CD4-positive, alpha-beta T cell treated with Interferon alpha-2 for 1 hour (primary cell): ENCODE measurements at regions not wholly inside any gene's neighbourhood (a gene's known extent, or its start where the extent isn't known, plus 50 kb on each side); places are given as distances from the start of the nearest gene placed in this dataset.

ENCODE experiments used
- DNase-seq, 2 donors: peaks; one replicate each; pipeline ENCODE4 v3.0.0-alpha.2; 2020 to 2022

DNA sequence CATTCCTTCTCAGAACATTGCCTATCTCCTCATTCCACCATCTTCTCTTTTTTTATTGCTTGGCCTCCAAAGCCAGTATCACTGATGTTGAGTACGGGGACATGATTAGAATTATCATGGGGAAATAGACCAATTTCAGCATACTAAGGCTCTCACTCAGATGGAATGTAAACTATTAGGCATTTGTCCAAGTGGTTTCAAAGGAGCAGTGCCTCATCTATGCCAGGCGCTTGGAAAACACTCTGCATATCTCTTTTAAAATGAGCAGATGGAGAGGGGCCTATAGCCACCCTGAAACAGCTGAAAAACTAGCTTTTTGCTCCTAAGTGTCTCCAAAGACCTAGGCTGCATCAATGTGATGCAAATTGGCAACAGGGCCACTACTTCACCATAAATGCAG is 150.8 kb upstream of the DIPK2B start:
- no peak for DNase-seq

- DNase-seq = no peak
Observed at GRCh38 chrX:45348296-45348695, 147.6 kb upstream of the DIPK2B start.

DNA sequence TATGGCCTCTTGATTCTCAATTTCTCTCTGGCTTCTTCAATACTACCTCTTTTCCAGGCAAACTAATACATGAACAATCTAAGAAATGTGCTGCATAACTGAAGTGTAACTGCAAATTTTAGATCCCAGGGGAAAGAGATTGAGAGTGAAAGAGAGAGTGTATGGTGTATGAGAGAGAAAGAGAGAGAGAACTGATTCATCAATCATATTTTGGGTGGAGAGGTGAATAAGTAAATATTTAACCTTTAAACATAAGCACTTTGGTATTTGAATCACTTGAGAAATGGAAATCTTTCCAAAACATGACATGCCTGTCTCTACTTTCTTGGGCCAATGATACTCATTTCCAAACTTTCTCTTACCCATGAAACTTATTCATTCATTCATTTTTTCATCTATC is 147.2 kb upstream of the DIPK2B start:
- no peak for DNase-seq

- DNase-seq = no peak
Observed at GRCh38 chrX:45344594-45344993, 143.9 kb upstream of the DIPK2B start.

- DNase-seq = no peak
Observed at GRCh38 chrX:45329217-45329616, 128.5 kb upstream of the DIPK2B start.

GRCh38 chrX:45324941-45325340 is 124.3 kb upstream of the DIPK2B start:
- no peak for DNase-seq

DNA sequence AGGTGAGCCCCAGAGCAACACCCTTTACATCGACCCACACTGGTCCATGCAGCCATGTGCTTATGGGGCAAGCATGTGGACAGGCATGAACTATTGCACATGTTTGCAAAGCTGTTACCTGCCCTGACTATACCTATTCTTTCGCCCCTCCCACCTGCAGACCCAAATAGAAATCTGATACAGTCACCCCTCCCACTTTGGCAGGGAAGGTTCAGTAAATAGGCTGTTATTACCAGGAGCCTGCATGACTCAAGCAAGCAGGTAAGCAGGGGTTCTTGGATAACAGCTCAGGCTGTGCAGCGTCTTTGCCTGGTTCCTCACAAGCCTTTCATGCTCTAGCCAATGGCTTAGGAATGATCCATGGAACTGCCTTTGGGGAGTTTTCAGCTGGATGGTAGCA is 122.7 kb upstream of the DIPK2B start:
- no peak for DNase-seq

DNA sequence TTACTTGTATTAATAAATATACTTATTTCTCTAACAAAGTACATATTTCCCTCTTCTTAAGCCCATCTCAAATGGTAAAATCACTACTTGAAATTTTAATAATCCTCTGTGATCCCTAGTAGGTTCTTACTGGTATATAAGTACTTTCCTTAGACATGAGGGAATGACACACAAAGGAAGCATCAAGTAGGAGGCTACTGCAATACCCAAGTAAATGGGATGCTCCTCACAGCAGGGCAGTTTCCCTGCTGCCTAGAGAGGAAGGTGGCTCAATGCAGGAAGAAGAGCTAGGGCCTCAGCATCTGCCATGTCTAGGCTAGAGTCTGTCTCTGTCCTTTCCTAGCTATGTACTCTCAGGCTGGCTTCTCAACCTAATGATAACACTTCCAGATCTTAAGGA is 122.1 kb upstream of the DIPK2B start:
- DNase-seq = no peak

DNA sequence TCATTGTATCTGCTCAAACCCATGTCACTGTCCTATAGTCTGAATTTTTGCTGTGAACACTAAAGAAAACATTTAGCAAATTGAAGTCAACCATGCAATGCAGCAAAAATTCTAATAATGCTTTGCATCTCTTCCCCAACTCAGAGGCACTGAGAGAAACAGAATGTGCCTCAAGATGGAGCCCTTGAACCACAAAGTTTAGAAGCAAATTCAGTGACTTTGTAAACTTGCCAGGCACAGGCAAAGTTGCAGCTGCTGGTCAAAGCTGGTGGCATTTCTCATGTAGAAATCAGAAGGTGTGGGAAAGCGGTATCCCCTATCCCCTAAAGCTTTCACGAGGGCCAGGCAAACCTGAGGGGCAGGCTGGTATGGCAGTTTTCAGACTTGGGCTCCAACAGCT is 121.7 kb upstream of the DIPK2B start:
- DNase-seq = peak in 1 of 2 donors; percentile 11

DNA sequence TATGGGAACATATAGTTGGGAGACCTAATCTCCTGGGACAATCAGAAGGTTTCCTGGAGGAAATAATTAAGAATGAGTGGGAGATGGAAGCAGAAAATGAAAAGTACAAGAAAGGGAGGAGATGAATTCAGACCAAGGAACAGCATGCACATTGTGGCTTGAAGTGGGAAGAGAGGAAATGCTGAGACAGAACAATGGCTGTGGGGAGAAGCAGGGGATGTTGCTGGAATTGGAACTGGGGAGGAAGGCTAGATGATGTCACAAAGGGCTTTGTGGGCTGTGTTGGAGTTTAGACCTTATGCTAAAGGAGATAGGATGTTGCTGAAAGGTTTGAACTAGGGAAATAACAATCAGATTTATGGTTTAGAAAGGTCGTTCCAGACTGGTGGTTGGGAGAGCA is 119.5 kb upstream of the DIPK2B start:
- DNase-seq = no peak

DNA sequence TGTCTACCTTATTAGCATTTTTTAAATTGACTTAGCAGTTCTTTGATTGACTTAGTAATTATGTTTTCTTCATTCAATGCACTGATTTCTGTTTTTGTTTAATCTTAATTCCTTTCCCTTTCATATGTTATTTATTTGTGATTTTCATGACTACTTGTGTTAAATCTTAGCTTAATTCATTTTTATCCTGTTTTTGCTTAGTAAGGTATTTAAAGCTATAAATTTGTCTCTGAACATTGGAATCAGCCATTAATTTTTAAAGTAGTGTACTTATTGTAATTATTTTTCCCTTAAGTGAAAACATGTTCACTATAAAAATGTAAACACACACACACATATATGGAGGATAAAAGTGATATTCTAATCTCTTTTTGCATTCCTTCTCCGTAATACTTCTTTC is 109.1 kb upstream of the DIPK2B start:
- DNase-seq = no peak

DNA sequence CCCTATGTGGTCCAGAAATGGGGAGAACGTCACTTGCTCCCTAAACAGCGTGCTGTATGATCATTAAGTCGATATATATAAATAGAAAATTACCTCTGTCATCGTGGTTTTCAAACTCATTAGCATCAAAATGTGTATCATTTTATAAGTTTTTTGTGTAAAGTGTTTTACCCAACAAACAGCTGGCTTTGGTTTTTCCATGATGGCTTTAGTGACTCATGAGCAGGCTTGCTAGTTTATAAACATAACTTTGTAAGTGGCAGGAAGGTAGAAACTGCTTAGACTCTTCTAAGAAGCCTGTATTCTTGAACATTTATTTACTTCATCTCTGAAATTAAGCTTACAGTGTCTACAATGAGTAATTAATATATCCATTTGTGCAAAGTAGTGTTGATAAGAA is 108.4 kb upstream of the DIPK2B start:
- DNase-seq = no peak

GRCh38 chrX:45306794-45307193 is 106.1 kb upstream of the DIPK2B start:
- no peak for DNase-seq

DNA sequence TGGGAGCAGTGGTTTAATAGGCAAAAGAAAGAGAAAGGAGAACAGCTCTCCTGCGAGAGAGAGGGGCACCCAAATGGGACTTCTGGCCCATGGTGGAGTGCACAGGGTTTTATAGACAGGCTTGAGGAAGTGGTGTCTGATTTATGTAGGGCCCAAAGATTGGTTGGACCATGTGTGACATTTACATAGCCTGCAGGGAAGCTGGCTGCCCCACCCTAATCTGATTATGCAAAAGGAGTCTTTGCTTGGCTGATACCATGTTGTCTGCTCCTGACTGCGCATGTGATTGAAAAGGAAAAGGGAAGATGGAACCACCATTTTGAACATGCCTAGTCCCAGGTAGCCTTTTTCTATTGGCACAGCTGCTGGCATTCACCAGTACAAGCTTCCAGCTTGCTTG is 100.0 kb upstream of the DIPK2B start:
- DNase-seq = no peak

GRCh38 chrX:45295259-45295986 is 94.7 kb upstream of the DIPK2B start:
- no peak for DNase-seq

DNA sequence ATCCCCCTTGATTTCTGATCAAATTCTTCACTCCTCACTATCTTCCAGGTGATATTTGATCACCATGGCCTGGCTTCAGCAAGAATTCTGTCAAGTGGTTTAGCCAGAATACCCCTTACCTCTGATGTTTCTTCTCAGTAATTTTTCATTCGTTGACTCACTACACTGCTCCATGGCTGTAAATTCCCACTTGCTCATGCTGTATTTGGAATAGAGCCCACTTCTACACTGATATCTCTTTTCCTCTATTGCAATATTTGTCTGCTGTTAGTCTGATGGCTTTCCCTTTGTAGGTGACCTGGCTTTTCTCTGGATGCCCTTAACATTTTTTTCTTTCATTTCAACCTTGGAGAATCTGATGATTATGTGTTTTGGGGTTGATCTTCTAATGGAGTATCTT is 73.9 kb upstream of the DIPK2B start:
- no peak for DNase-seq

DNA sequence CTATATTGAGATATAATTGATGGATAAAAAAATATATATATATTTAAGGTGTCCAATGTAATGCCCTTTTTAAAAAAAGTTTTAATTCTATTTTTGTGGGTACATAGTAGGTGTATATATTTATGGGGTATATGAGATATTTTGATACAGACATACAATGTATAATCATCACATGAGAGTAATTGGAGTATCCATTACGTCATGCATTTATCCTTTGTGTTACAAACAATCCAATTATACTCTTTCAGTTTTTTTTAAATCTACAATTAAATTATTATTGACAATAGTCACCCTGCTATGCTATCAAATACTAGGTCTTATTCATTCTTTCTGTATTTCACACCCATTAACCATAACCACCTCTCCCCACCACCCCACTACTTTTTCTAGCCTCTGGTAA is 66.3 kb upstream of the DIPK2B start:
- no peak for DNase-seq

DNA sequence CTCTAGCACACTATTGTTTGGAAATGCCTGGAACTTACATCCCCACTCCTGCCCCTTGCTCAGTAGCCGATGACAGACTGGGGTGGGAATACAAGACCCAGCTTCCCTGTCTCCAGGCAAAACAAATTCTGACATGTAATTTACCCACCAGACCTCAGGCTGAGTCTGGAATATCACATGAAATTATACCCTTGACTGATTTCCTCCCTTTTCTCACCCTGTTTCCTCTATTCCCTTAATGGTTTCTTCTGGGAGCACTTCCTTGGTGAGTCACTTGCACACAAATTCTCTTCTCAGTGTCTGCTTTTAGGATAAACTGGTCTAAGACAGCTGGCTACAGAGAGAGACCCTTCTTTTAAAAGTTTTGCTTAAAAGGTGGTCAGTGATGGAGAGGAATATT is 65.8 kb upstream of the DIPK2B start:
- DNase-seq = no peak

- no peak for DNase-seq
Observed at GRCh38 chrX:45264865-45265264, 64.2 kb upstream of the DIPK2B start.

DNA sequence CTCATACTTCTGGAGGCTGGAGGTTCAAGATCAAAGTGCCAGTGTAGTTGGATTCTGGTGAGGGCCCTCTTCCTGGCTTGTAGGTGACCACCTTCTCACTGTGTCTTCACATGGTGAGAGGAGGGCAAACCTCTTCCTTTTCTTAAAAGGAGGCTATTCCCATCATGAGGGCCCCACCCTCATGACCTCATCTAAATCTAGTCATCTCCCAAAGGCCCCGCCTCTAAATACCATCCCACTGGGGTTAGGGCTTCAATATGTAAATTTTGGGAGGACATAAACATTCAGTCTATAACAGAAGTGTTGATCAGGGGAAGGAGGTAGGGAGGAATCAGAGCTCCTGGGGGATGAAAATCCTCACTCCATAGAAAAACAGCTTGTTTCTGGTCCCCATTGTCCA is 60.8 kb upstream of the DIPK2B start:
- no peak for DNase-seq

- no peak for DNase-seq
Observed at GRCh38 chrX:45261005-45261404, 60.3 kb upstream of the DIPK2B start.

- no peak for DNase-seq
Observed at GRCh38 chrX:45258731-45259402, 58.2 kb upstream of the DIPK2B start.
